Ascending aorta (tissue), 2 donors: ENCODE measurements at regions not wholly inside any gene's neighbourhood (a gene's known extent, or its start where the extent isn't known, plus 50 kb on each side); places are given as distances from the start of the nearest gene placed in this dataset.

Source experiments
- DNase-seq, 2 donors: peaks; one replicate each; pipeline ENCODE4 v3.0.0-alpha.2; 2019; ENCODE audit warnings: low spot score in 2 of 2
- H3K27ac ChIP-seq, 2 donors: fragments of 200-600 bp; sonication (generic); one replicate each; pipeline ENCODE4 v1.5.1; 2016 to 2017; ENCODE audit warnings: mild to moderate bottlenecking in 1 of 2
- H3K27me3 ChIP-seq: fragments of 200-600 bp; sonication (generic); one replicate; pipeline ENCODE4 v1.5.1; 2017
- H3K36me3 ChIP-seq, 2 donors: fragments of 200-600 bp; sonication (generic); one replicate each; pipeline ENCODE4 v1.5.1; 2016
- H3K4me1 ChIP-seq, 2 donors: fragments of 200-600 bp; sonication (generic); one replicate each; pipeline ENCODE4 v1.5.1; 2016 to 2017; ENCODE audit warnings: mild to moderate bottlenecking in 1 of 2
- H3K4me3 ChIP-seq, 2 donors: fragments of 200-600 bp; sonication (generic); one replicate each; pipeline ENCODE4 v1.5.1; 2016 to 2017; ENCODE audit warnings: mild to moderate bottlenecking in 1 of 2
- H3K9me3 ChIP-seq, 2 donors: fragments of 200-600 bp; sonication (generic); one replicate each; pipeline ENCODE4 v1.5.1; 2016
- CTCF ChIP-seq, 3 experiments: fragments of 200-600 bp in 2 of 3; fragments of 450-650 bp in 1 of 3; sonication (generic) in 2 of 3; IDR thresholded peaks; one replicate each; pipeline ENCODE4 v1.5.1; 2016 to 2019; ENCODE audit warnings: antibody characterized with exemption in 3 of 3, mild to moderate bottlenecking in 1 of 3, moderate library complexity in 1 of 3
- intact Hi-C: fragments of 100-400 bp; cut with DNase I; formaldehyde crosslinking; loops from one replicate; pipeline ENCODE4 v1.15.1; 2023

GRCh38 chr1:189538271-189538670 is 939.4 kb downstream of the BRINP3 start:
- no peaks in the 10 kb centered on the region for H3K36me3 ChIP-seq
- no peak overlapping the region for H3K27ac ChIP-seq
- no peaks in the 10 kb centered on the region for H3K4me1 ChIP-seq
- no peak for DNase-seq
- intact Hi-C loops, result no loop called here
- H3K9me3 ChIP-seq, result no peaks in the 10 kb centered on the region
- H3K4me3 ChIP-seq, result no peak overlapping the region
- TF ChIP-seq CTCF (IDR thresholded peaks at IDR 0.05), result no peak
- H3K27me3 ChIP-seq, result no peaks in the 10 kb centered on the region

GRCh38 chr1:189550498-189550897 is 927.2 kb downstream of the BRINP3 start:
- no peaks in the 10 kb centered on the region for H3K9me3 ChIP-seq
- H3K4me1 ChIP-seq, result no peaks in the 10 kb centered on the region
- no peak overlapping the region for H3K4me3 ChIP-seq
- no peaks in the 10 kb centered on the region for H3K36me3 ChIP-seq
- TF ChIP-seq CTCF (IDR thresholded peaks at IDR 0.05), result no peak
- DNase-seq, result no peak
- H3K27me3 ChIP-seq, result no peaks in the 10 kb centered on the region
- H3K27ac ChIP-seq, result no peak overlapping the region
- intact Hi-C loops, result no loop called here

GRCh38 chr1:189563784-189564183 is 913.9 kb downstream of the BRINP3 start:
- intact Hi-C loops, result no loop called here
- Histone ChIP-seq H3K27ac (no peak overlapping the region), H3K4me3 (no peak overlapping the region), H3K27me3 (no peaks in the 10 kb centered on the region), H3K4me1 (no peaks in the 10 kb centered on the region), H3K36me3 (no peaks in the 10 kb centered on the region), H3K9me3 (no peaks in the 10 kb centered on the region)
- DNase-seq, result no peak
- no peak for TF ChIP-seq CTCF (IDR thresholded peaks at IDR 0.05)

- TF ChIP-seq CTCF (IDR thresholded peaks at IDR 0.05), result no peak
- H3K4me1 ChIP-seq, result no peaks in the 10 kb centered on the region
These were observed 909.8 kb downstream of the BRINP3 start for GRCh38 chr1:189567890-189568289.

GRCh38 chr1:189596197-189596596 is 881.5 kb downstream of the BRINP3 start:
- Histone ChIP-seq H3K4me1 (no peaks in the 10 kb centered on the region), H3K27me3 (no peaks in the 10 kb centered on the region), H3K36me3 (no peaks in the 10 kb centered on the region), H3K27ac (no peak overlapping the region), H3K4me3 (no peak overlapping the region), H3K9me3 (no peaks in the 10 kb centered on the region)
- DNase-seq, result no peak
- intact Hi-C loops, result no loop called here
- no peak for TF ChIP-seq CTCF (IDR thresholded peaks at IDR 0.05)

More at GRCh38 chr1:189567890-189568289, 909.8 kb downstream of the BRINP3 start:
- no peak for DNase-seq
- H3K9me3 ChIP-seq, result no peaks in the 10 kb centered on the region
- no peak overlapping the region for H3K27ac ChIP-seq
- no peak overlapping the region for H3K4me3 ChIP-seq
- intact Hi-C loops, result no loop called here
- H3K36me3 ChIP-seq, result no peaks in the 10 kb centered on the region
- no peaks in the 10 kb centered on the region for H3K27me3 ChIP-seq

- Histone ChIP-seq H3K4me3 (no peak overlapping the region), H3K27ac (no peak overlapping the region)
- intact Hi-C loops, result no loop called here
These were observed 880.6 kb downstream of the BRINP3 start for GRCh38 chr1:189597083-189597482.

More at GRCh38 chr1:189597083-189597482, 880.6 kb downstream of the BRINP3 start:
- H3K36me3 ChIP-seq, result no peaks in the 10 kb centered on the region
- no peaks in the 10 kb centered on the region for H3K9me3 ChIP-seq
- no peak for DNase-seq
- no peaks in the 10 kb centered on the region for H3K4me1 ChIP-seq
- H3K27me3 ChIP-seq, result no peaks in the 10 kb centered on the region
- TF ChIP-seq CTCF (IDR thresholded peaks at IDR 0.05), result no peak
